ENCODE measurements at regions not wholly inside any gene's neighbourhood (a gene's known extent, or its start where the extent isn't known, plus 50 kb on each side); places are given as distances from the start of the nearest gene placed in this dataset.

DNA sequence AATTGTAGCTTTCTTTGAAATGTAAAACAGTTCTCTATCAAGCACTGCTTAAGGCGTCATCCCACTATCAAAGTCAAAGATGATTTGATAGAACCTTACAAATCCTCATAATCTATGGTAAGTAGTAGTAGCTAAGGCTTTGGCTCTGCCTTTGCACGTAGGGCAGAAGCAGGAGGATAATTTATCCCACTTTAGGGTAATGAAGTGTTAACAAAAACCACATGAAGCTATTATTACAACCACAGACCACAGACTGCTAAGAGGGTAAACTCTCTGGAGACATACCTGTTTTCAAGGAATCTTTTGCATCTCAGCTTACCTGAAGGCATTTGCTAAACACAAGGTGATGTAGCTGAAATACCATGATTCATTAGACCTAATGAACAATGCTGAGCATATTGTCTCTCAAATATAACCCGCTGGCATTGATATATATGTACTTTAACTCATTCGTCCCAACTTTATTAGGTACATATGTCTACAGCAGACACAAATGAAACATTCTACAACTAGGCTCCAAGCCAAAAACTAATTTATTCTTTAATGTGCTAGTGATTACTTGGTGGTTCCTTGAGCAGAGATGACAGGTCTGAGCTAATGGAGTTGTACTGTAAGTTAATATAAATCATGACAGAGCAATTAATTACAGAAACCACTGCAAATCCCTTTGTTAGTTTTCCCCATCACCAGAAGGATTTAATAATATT is 368.8 kb downstream of the ETNK1 start:
- TF ChIP-seq, protein P1, sequence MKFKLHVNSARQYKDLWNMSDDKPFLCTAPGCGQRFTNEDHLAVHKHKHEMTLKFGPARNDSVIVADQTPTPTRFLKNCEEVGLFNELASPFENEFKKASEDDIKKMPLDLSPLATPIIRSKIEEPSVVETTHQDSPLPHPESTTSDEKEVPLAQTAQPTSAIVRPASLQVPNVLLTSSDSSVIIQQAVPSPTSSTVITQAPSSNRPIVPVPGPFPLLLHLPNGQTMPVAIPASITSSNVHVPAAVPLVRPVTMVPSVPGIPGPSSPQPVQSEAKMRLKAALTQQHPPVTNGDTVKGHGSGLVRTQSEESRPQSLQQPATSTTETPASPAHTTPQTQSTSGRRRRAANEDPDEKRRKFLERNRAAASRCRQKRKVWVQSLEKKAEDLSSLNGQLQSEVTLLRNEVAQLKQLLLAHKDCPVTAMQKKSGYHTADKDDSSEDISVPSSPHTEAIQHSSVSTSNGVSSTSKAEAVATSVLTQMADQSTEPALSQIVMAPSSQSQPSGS (IDR thresholded peaks at IDR 0.05; ENCODE audit: low read length), result no peak
- no peak for TF ChIP-seq MYC (IDR thresholded peaks at IDR 0.05; ENCODE audit: insufficient read depth, insufficient read length, insufficient replicate concordance, low read length, severe bottlenecking)
- TF ChIP-seq SMC3 (IDR thresholded peaks at IDR 0.05; ENCODE audit: borderline replicate concordance, low read length), result no peak
- no peak for TF ChIP-seq POLR2A (IDR thresholded peaks at IDR 0.05; ENCODE audit: low read depth, low read length)
- no peak for TF ChIP-seq SIN3A (IDR thresholded peaks at IDR 0.05; ENCODE audit: low read depth, low read length)
